SK-N-MC (cell line): ENCODE measurements at regions not wholly inside any gene's neighbourhood (a gene's known extent, or its start where the extent isn't known, plus 50 kb on each side); places are given as distances from the start of the nearest gene placed in this dataset.
A peak's percentile ranks its signal among the peaks of the same experiment; 100 is the strongest.

Experiments
- DNase-seq: peaks from one replicate; pipeline ENCODE4 v3.0.0-alpha.2; 2011; ENCODE audit warnings: low read depth, low spot score
- H3K27ac ChIP-seq: fragments of 200-600 bp; sonication (generic); 2 replicates; pipeline ENCODE4 v1.5.1; 2016; ENCODE audit warnings: mixed run types
- H3K36me3 ChIP-seq: fragments of 200-600 bp; sonication (generic); 2 replicates; pipeline ENCODE4 v1.6.1; 2017; ENCODE audit warnings: antibody characterized with exemption, low read length, mixed read lengths; ENCODE audit not compliant: insufficient read depth
- H3K4me3 ChIP-seq: fragments of 200-600 bp; sonication (generic); 2 replicates; pipeline ENCODE4 v1.5.1; 2016
- H3K9ac ChIP-seq: fragments of 200-600 bp; sonication (generic); 2 replicates; pipeline ENCODE4 v1.8.0; 2017; ENCODE audit warnings: mixed run types, mixed read lengths; ENCODE audit not compliant: insufficient read length
- H3K9me3 ChIP-seq: fragments of 200-600 bp; sonication (generic); 2 replicates; pipeline ENCODE4 v1.6.1; 2017; ENCODE audit warnings: low read depth, mild to moderate bottlenecking, antibody characterized with exemption, low read length, moderate library complexity, mixed read lengths
- EZH2 ChIP-seq: fragments of 200-600 bp; sonication (generic); IDR thresholded peaks from one replicate; pipeline ENCODE4 v1.6.1; 2017; ENCODE audit warnings: antibody characterized with exemption
- FOXP2 ChIP-seq: optimal IDR thresholded peaks from 2 replicates; pipeline ENCODE3; 2011; ENCODE audit warnings: mild to moderate bottlenecking, moderate library complexity; ENCODE audit not compliant: insufficient read depth; ENCODE audit errors: extremely low read length, control extremely low read depth
- POLR2AphosphoS5 ChIP-seq: IDR thresholded peaks from 2 replicates; pipeline ENCODE4 v1.6.1; 2012; ENCODE audit warnings: mild to moderate bottlenecking, low read depth, low read length, borderline replicate concordance

DNA sequence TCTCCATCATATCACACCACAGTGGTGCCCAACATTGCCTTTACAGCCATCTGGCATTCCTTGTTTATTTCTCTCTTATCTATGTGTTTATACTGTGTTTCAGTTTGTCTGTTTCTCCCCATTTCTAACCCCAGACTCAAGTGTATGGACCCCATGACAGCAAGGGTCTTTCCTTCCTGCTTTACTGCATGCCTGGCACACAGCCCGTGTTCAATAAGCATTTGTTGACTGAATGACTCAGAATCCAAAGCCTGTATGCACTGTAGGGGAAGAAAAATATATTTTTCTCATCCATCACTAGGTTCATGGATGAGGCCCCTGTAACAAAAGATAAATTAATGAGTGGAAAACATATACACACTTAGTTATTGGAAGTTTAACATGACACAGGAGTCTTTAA is 190.8 kb upstream of the SEMA6A start:
- TF ChIP-seq EZH2 = no peak
- Histone ChIP-seq H3K4me3 (no peak overlapping the region), H3K36me3 (no peaks in the 10 kb centered on the region), H3K9ac (no peak overlapping the region), H3K9me3 (no peaks in the 10 kb centered on the region), H3K27ac (peak overlapping the region; percentile 62)
- DNase-seq = no peak

DNA sequence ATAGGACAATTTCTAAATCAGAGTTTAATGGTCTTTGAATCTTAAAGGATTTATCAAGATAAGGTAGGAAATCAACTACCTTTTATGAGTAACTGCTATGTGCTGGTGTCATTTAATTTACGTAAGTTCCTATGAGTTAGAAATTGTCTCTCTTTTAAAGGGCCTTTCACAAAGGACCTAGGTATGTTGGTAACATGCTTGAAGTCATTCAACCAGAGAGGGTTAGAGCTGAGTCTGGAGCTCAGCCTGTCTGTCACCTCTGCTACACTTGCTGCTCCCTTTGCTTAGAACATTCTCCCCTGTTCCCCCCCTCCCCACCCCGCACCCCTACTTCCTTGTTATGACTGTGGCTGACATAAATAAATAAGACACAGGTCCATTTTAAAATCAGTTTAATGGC is 190.3 kb upstream of the SEMA6A start:
- no peak for DNase-seq
- H3K27ac ChIP-seq = no peak overlapping the region

DNA sequence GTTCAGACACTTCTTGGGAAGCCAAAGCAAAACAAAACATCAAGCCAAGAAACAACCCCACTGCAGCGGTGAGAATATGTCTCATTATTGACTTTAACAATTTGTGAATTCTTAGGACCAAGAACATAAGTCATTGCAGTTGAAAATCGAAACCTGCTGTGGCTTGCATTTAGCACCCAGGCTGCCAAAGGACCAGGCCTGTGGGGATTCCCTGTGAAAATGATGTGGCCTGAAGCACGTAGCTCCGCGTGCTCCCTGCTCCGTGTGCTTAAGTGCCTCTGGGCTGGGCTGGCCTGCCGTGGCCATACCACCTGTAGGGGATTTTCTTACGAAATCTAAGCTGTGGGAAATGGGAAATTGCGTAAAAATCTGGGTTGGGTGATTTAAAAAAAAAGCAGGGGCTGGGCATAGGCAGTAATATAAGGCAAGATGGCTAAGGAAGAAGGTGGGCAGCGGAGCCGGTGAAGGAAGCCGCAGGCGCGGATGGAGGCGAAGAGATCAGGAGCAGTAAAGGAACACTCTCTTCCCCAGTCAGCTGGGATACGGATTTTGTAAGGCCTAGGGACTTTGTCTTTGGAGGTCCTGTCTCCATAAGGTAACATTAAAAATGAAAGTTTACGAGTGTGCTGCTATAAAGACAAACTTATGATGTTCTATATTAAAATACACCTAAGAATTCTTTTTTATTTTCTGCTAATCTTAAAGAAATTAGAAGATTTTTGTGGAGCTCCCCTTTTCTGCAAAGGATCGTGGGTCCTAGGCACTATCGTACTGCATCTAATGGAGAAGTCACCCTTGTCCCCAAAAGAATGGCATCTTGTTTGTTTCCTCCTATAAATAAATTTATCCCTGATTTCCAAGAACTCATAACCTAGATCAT is 189.6 kb upstream of the SEMA6A start:
- DNase-seq = no peak
- no peak overlapping the region for H3K9ac ChIP-seq
- TF ChIP-seq EZH2 (no peak), FOXP2 (no peak), POLR2AphosphoS5 (no peak)
- H3K4me3 ChIP-seq = no peak overlapping the region
- 0 out of 2 replicates have a peak overlapping the region, but pooled peaks have one; percentile 19 for H3K27ac ChIP-seq
- H3K9me3 ChIP-seq = no peaks in the 10 kb centered on the region
- no peaks in the 10 kb centered on the region for H3K36me3 ChIP-seq

More for the DNA sequence above, 190.3 kb upstream of the SEMA6A start:
- Histone ChIP-seq H3K9me3 (no peaks in the 10 kb centered on the region), H3K9ac (no peak overlapping the region), H3K4me3 (no peak overlapping the region), H3K36me3 (no peaks in the 10 kb centered on the region)
- TF ChIP-seq FOXP2 (no peak), EZH2 (no peak), POLR2AphosphoS5 (no peak)

DNA sequence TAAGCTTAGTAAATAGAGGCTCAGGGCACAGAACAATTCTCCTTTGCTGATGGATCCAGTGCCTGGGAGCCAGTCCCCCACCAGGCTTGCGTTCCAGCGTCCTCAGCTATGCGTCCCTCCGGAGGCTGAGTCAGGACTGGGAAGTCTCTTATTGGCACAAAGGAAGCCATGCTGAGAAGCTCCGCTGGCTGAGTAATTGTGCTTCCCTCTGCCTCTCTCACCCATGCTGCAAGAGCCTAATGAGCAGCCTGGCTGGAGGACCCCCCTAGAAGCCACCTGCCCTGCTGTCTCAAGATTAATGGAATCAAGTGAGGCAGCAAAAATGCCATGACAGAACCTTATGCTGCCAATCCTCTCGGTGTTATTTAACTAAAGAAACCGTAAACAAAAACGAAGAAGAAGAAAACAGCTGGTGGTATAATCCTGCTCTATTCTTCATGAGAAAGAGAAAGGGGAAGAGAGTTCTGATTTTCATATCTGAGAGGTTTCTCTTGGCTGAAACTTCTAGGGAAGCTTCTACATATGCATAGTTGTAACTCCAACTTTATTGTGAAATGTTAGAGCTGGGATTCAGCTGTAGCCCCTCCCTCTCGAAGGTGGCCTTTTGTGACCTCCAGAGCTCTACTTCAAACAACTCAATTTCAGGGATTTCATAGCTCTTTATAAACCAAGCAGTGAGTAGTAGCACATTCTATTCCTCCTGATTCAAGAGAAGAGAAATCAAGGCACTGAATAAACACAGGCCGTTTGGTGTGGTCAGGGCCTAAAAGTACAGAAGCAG is 185.4 kb upstream of the SEMA6A start:
- Histone ChIP-seq H3K27ac (no peak overlapping the region), H3K9ac (no peak overlapping the region), H3K36me3 (no peaks in the 10 kb centered on the region), H3K9me3 (no peaks in the 10 kb centered on the region), H3K4me3 (no peak overlapping the region)
- no peak for DNase-seq
- TF ChIP-seq EZH2 (no peak), FOXP2 (no peak), POLR2AphosphoS5 (no peak)

DNA sequence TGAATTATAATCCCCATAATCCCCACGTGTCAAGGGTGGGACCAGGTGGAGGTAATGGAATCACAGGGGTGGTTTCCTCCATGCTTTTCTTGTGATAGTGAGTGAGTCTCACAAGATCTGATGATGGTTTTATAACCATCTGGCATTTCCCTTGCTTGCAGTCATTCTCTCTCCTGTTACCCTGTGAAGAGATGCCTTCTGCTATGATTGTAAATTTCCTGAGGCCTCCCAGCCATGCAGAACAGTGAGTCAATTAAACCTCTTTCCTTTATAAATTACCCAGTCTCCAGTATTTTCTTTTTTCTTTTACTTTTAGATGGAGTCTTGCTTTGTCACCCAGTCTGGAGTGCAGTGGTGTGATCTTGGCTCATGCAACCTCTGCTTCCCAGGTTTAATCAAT is 182.7 kb upstream of the SEMA6A start:
- TF ChIP-seq POLR2AphosphoS5 = no peak
- TF ChIP-seq FOXP2 = no peak
- no peak for TF ChIP-seq EZH2
- H3K9me3 ChIP-seq = no peaks in the 10 kb centered on the region
- no peak overlapping the region for H3K4me3 ChIP-seq
- no peak for DNase-seq
- H3K27ac ChIP-seq = no peak overlapping the region
- H3K36me3 ChIP-seq = no peaks in the 10 kb centered on the region
- H3K9ac ChIP-seq = no peak overlapping the region

DNA sequence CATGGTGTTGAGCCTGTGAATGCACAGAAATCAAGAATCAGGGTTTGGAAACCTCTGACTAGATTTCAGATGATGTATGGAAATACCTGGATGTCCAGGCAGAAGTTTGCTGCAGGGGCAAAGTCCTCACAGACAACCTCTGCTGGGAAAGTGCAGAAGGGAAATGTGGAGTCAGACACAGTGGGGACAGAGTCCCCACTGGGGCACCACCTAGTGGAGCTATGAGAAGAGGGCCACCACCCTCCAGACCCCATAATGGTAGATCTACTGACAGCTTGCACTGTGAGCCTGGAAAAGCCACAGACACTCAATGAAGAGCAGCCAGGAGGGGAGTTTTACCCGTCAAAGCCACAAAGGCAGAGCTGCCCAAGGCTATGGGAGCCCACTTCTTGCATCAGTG is 181.9 kb upstream of the SEMA6A start:
- no peak overlapping the region for H3K9ac ChIP-seq
- no peak overlapping the region for H3K4me3 ChIP-seq
- no peak overlapping the region for H3K27ac ChIP-seq
- DNase-seq = no peak
- no peak for TF ChIP-seq EZH2
- no peak for TF ChIP-seq POLR2AphosphoS5
- TF ChIP-seq FOXP2 = no peak
- no peaks in the 10 kb centered on the region for H3K9me3 ChIP-seq
- H3K36me3 ChIP-seq = no peaks in the 10 kb centered on the region

DNA sequence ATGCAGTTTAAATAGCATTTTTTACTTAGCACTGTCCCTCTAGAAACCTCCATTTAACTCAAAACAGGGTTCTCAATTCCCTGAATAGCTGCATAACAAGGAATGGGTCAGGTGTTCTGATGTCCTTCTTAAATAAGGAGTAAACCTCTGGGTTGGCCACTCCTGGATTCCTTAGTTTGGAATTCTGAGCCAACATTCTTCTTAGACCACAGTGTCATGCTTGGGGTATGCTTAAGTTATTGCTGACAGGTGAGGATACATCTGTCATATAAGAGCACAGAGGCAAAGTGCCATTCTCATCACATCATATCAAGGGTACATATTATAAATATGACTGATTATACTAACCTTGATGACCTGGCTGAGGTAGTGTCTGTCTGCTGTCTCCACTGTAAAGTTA is 179.9 kb upstream of the SEMA6A start:
- Histone ChIP-seq H3K9me3 (no peaks in the 10 kb centered on the region), H3K4me3 (no peak overlapping the region), H3K27ac (no peak overlapping the region), H3K36me3 (no peaks in the 10 kb centered on the region), H3K9ac (no peak overlapping the region)
- DNase-seq = no peak
- no peak for TF ChIP-seq POLR2AphosphoS5
- no peak for TF ChIP-seq EZH2
- TF ChIP-seq FOXP2 = no peak

DNA sequence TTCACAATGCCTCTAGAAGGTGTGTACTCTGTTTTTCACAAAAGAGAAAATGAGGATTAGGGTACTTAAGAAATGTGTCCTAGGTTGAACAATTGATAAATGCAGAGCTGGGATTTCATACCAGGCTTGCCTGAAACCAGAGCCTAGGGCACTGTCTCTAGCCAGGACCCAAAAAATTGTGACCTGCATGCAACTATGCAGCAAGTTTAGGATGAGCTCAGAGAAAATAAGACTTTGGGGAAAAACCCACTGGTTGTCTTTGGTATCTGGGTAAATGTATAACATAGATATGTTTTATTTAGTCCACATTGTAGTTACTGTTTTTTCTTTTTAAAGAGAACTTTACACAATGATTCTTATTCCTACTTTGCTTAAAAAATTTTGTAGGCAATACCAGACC is 177.1 kb upstream of the SEMA6A start:
- no peaks in the 10 kb centered on the region for H3K9me3 ChIP-seq
- no peaks in the 10 kb centered on the region for H3K36me3 ChIP-seq
- H3K9ac ChIP-seq = no peak overlapping the region
- no peak overlapping the region for H3K4me3 ChIP-seq
- TF ChIP-seq EZH2 (no peak), POLR2AphosphoS5 (no peak), FOXP2 (no peak)
- no peak overlapping the region for H3K27ac ChIP-seq
- no peak for DNase-seq
